VCaP (cell line): ENCODE measurements at regions not wholly inside any gene's neighbourhood (a gene's known extent, or its start where the extent isn't known, plus 50 kb on each side); places are given as distances from the start of the nearest gene placed in this dataset.

Source experiments
- H3K27ac ChIP-seq: fragments of 450-650 bp; 2 replicates; pipeline ENCODE4 v1.5.1; 2017
- CTCF ChIP-seq: fragments of 450-650 bp; conservative IDR thresholded peaks from 2 replicates; pipeline ENCODE4 v1.5.1; 2017; ENCODE audit warnings: mild to moderate bottlenecking, moderate library complexity

GRCh38 chr15:95834028-95834804, 496.3 kb upstream of the NR2F2 start:
- TF ChIP-seq CTCF, result no peak
- H3K27ac ChIP-seq, result no peak overlapping the region

GRCh38 chr15:95836536-95836935, 494.0 kb upstream of the NR2F2 start:
- TF ChIP-seq CTCF, result no peak
- H3K27ac ChIP-seq, result no peak overlapping the region

GRCh38 chr15:95837341-95838004, 493.0 kb upstream of the NR2F2 start:
- no peak overlapping the region for H3K27ac ChIP-seq
- TF ChIP-seq CTCF, result no peak

- no peak overlapping the region for H3K27ac ChIP-seq
- no peak for TF ChIP-seq CTCF
These were observed 491.1 kb upstream of the NR2F2 start for GRCh38 chr15:95839367-95839782.

GRCh38 chr15:95840004-95840403, 490.5 kb upstream of the NR2F2 start:
- no peak overlapping the region for H3K27ac ChIP-seq
- TF ChIP-seq CTCF, result no peak

- TF ChIP-seq CTCF, result no peak
- no peak overlapping the region for H3K27ac ChIP-seq
These were observed 489.6 kb upstream of the NR2F2 start for GRCh38 chr15:95840855-95841254.

- no peak for TF ChIP-seq CTCF
- H3K27ac ChIP-seq, result no peak overlapping the region
These were observed 487.9 kb upstream of the NR2F2 start for GRCh38 chr15:95842576-95842975.
